ENCODE measurements at regions not wholly inside any gene's neighbourhood (a gene's known extent, or its start where the extent isn't known, plus 50 kb on each side); places are given as distances from the start of the nearest gene placed in this dataset.

GRCh38 chr13:93086329-93086728 is 140.3 kb upstream of the GPC6 start (continued):
- no peak for TF ChIP-seq ATF3 (IDR thresholded peaks at IDR 0.05; ENCODE audit: insufficient read depth, low read depth, low read length)
- no peak for TF ChIP-seq SP2 (IDR thresholded peaks at IDR 0.05; ENCODE audit: low read length)
- no peak for TF ChIP-seq SIRT6 (IDR thresholded peaks at IDR 0.05; ENCODE audit: low read length)
- TF ChIP-seq, protein P1, sequence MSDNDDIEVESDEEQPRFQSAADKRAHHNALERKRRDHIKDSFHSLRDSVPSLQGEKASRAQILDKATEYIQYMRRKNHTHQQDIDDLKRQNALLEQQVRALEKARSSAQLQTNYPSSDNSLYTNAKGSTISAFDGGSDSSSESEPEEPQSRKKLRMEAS (IDR thresholded peaks at IDR 0.05): no peak
- TF ChIP-seq KDM4A (IDR thresholded peaks at IDR 0.05; ENCODE audit: low read depth, low read length, severe bottlenecking): no peak
- TF ChIP-seq, protein P2, sequence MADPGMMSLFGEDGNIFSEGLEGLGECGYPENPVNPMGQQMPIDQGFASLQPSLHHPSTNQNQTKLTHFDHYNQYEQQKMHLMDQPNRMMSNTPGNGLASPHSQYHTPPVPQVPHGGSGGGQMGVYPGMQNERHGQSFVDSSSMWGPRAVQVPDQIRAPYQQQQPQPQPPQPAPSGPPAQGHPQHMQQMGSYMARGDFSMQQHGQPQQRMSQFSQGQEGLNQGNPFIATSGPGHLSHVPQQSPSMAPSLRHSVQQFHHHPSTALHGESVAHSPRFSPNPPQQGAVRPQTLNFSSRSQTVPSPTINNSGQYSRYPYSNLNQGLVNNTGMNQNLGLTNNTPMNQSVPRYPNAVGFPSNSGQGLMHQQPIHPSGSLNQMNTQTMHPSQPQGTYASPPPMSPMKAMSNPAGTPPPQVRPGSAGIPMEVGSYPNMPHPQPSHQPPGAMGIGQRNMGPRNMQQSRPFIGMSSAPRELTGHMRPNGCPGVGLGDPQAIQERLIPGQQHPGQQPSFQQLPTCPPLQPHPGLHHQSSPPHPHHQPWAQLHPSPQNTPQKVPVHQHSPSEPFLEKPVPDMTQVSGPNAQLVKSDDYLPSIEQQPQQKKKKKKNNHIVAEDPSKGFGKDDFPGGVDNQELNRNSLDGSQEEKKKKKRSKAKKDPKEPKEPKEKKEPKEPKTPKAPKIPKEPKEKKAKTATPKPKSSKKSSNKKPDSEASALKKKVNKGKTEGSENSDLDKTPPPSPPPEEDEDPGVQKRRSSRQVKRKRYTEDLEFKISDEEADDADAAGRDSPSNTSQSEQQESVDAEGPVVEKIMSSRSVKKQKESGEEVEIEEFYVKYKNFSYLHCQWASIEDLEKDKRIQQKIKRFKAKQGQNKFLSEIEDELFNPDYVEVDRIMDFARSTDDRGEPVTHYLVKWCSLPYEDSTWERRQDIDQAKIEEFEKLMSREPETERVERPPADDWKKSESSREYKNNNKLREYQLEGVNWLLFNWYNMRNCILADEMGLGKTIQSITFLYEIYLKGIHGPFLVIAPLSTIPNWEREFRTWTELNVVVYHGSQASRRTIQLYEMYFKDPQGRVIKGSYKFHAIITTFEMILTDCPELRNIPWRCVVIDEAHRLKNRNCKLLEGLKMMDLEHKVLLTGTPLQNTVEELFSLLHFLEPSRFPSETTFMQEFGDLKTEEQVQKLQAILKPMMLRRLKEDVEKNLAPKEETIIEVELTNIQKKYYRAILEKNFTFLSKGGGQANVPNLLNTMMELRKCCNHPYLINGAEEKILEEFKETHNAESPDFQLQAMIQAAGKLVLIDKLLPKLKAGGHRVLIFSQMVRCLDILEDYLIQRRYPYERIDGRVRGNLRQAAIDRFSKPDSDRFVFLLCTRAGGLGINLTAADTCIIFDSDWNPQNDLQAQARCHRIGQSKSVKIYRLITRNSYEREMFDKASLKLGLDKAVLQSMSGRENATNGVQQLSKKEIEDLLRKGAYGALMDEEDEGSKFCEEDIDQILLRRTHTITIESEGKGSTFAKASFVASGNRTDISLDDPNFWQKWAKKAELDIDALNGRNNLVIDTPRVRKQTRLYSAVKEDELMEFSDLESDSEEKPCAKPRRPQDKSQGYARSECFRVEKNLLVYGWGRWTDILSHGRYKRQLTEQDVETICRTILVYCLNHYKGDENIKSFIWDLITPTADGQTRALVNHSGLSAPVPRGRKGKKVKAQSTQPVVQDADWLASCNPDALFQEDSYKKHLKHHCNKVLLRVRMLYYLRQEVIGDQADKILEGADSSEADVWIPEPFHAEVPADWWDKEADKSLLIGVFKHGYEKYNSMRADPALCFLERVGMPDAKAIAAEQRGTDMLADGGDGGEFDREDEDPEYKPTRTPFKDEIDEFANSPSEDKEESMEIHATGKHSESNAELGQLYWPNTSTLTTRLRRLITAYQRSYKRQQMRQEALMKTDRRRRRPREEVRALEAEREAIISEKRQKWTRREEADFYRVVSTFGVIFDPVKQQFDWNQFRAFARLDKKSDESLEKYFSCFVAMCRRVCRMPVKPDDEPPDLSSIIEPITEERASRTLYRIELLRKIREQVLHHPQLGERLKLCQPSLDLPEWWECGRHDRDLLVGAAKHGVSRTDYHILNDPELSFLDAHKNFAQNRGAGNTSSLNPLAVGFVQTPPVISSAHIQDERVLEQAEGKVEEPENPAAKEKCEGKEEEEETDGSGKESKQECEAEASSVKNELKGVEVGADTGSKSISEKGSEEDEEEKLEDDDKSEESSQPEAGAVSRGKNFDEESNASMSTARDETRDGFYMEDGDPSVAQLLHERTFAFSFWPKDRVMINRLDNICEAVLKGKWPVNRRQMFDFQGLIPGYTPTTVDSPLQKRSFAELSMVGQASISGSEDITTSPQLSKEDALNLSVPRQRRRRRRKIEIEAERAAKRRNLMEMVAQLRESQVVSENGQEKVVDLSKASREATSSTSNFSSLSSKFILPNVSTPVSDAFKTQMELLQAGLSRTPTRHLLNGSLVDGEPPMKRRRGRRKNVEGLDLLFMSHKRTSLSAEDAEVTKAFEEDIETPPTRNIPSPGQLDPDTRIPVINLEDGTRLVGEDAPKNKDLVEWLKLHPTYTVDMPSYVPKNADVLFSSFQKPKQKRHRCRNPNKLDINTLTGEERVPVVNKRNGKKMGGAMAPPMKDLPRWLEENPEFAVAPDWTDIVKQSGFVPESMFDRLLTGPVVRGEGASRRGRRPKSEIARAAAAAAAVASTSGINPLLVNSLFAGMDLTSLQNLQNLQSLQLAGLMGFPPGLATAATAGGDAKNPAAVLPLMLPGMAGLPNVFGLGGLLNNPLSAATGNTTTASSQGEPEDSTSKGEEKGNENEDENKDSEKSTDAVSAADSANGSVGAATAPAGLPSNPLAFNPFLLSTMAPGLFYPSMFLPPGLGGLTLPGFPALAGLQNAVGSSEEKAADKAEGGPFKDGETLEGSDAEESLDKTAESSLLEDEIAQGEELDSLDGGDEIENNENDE (IDR thresholded peaks at IDR 0.05; ENCODE audit: insufficient replicate concordance, low read length): no peak
- TF ChIP-seq SP4 (IDR thresholded peaks at IDR 0.05; ENCODE audit: low read length): no peak
- no peak for TF ChIP-seq CBX8 (IDR thresholded peaks at IDR 0.05; ENCODE audit: borderline replicate concordance, low read depth, low read length)
- no peak for TF ChIP-seq RFX5 (IDR thresholded peaks at IDR 0.05; ENCODE audit: borderline replicate concordance, low read depth, low read length)
